K562 (cell line): ENCODE measurements at regions not wholly inside any gene's neighbourhood (a gene's known extent, or its start where the extent isn't known, plus 50 kb on each side); places are given as distances from the start of the nearest gene placed in this dataset.

Experiments
- ATAC-seq: fragments of 200-7000 bp; cut with Tn5 transposase; 3 replicates; pipeline ENCODE4 v1.9.1; 2020; ENCODE audit warnings: moderate library complexity
- BruUV-seq: library from RNA; stranded (reverse); fragments of 400-500 nt; replicated peaks from 2 replicates; lab custom pipeline; 2021; lab: Mats Ljungman, UMichigan
- CTCF ChIA-PET: fragments of 300-600 bp; formaldehyde crosslinking; extraction: SDS; loops from one replicate; lab custom pipeline; 2021; ENCODE audit warnings: low intra/inter-chr PET ratio; lab: Yijun Ruan, JAX
- POLR2A ChIA-PET: fragments of 300-600, 350-650 bp; sonication (Branson Sonifier 250); formaldehyde crosslinking; extraction: SDS; loops from one replicate; lab custom pipeline; 2021; ENCODE audit warnings: antibody characterized with exemption, inconsistent platforms; lab: Yijun Ruan, JAX
- DNase-seq, 4 experiments: peaks; one replicate each; pipeline versions ENCODE4 v3.0.0 to v3.0.0-alpha.2; 2011 to 2018; ENCODE audit warnings: low spot score in 3 of 4, mixed read lengths in 3 of 4; ENCODE audit errors: extremely low read depth in 1 of 4
- FAIRE-seq: peaks from 2 replicates; lab custom pipeline; 2011; peaks lifted over from hg19 to GRCh38; lab: Jason Lieb, UNC
- H2AFZ ChIP-seq: 2 replicates; pipeline ENCODE4 v1.6.0; 2011; ENCODE audit warnings: low read depth, low read length, control low read depth, inconsistent platforms
- H3K27ac ChIP-seq: fragments of 200-600 bp; 3 replicates; pipeline ENCODE4 v1.8.0; 2011; ENCODE audit warnings: low read depth, mild to moderate bottlenecking, control low read depth, inconsistent platforms, low read length, moderate library complexity, mixed read lengths; ENCODE audit errors: extremely low read depth
- H3K27me3 ChIP-seq, 2 experiments: fragments of 300-600 bp in 1 of 2; 2 replicates in 1 of 2; 3 replicates in 1 of 2; pipeline versions ENCODE4 v1.6.0 to v1.8.0; 2011; ENCODE audit warnings: inconsistent platforms in 2 of 2, low read length in 2 of 2, mild to moderate bottlenecking in 1 of 2, mixed read lengths in 1 of 2, moderate library complexity in 1 of 2; ENCODE audit not compliant: control insufficient read depth in 2 of 2, insufficient read depth in 2 of 2
- H3K36me3 ChIP-seq: fragments of 300-600 bp; 3 replicates; pipeline ENCODE4 v1.8.0; 2011; ENCODE audit warnings: mild to moderate bottlenecking, low read length, inconsistent platforms; ENCODE audit not compliant: control insufficient read depth, insufficient read depth
- H3K4me1 ChIP-seq, 2 experiments: fragments of 200-600 bp in 1 of 2; replicated peaks in 1 of 2; 2 replicates in 1 of 2; 3 replicates in 1 of 2; pipeline versions ENCODE4 v1.5.1 to v1.8.0; 2011; ENCODE audit warnings: inconsistent platforms in 2 of 2, low read length in 2 of 2, mild to moderate bottlenecking in 1 of 2, mixed read lengths in 1 of 2, moderate library complexity in 1 of 2; ENCODE audit not compliant: control insufficient read depth in 2 of 2, insufficient read depth in 2 of 2
- H3K4me2 ChIP-seq: 2 replicates; pipeline ENCODE4 v1.6.1; 2011; ENCODE audit warnings: low read length, control low read depth, inconsistent platforms, mixed read lengths; ENCODE audit not compliant: insufficient read depth
- H3K4me3 ChIP-seq: fragments of 200-600 bp; sonication (generic), shearing (Covaris generic); 2 replicates; pipeline ENCODE4 v1.5.1; 2016; ENCODE audit warnings: control low read depth, inconsistent platforms
- H3K79me2 ChIP-seq: fragments of 200-600 bp; 3 replicates; pipeline ENCODE4 v1.8.0; 2011; ENCODE audit warnings: low read length, inconsistent platforms; ENCODE audit not compliant: control insufficient read depth, insufficient read depth
- H3K9ac ChIP-seq, 2 experiments: 2 replicates each; pipeline versions ENCODE4 v1.6.0 to v1.6.1; 2011; ENCODE audit warnings: low read depth in 2 of 2, low read length in 2 of 2, control low read depth in 1 of 2, inconsistent platforms in 1 of 2, mild to moderate bottlenecking in 1 of 2, mixed read lengths in 1 of 2; ENCODE audit not compliant: insufficient read depth in 1 of 2
- H3K9me1 ChIP-seq: one replicate; pipeline ENCODE4 v1.6.0; 2011; ENCODE audit warnings: inconsistent platforms, mild to moderate bottlenecking, low read length, moderate library complexity; ENCODE audit not compliant: control insufficient read depth, insufficient read depth
- H3K9me3 ChIP-seq: replicated peaks from 2 replicates; pipeline ENCODE4 v1.5.1; 2011; ENCODE audit warnings: low read depth, low read length, inconsistent platforms; ENCODE audit not compliant: control insufficient read depth, insufficient read depth
- H4K20me1 ChIP-seq: replicated peaks from 2 replicates; pipeline ENCODE4 v1.6.1; 2011; ENCODE audit warnings: low read length, inconsistent platforms, mixed read lengths; ENCODE audit not compliant: control insufficient read depth, insufficient read depth
- SPI1 ChIP-seq: IDR thresholded peaks from 2 replicates; pipeline ENCODE4 v1.6.1; 2011; ENCODE audit warnings: low read depth, low read length, control low read depth, borderline replicate concordance
- WGBS: fragments of 100-300 bp; shearing (Covaris generic); methylation state at CpG from one replicate; pipeline ENCODE4 v1.1.6; 2016; ENCODE audit warnings: low coverage, mixed read lengths; ENCODE audit not compliant: insufficient coverage; ENCODE audit errors: missing lambda C conversion rate; 5-methylcytosine and 5-hydroxymethylcytosine counted together
- in situ Hi-C: fragments of 300-500 bp; cut with MboI; formaldehyde crosslinking; loops from 4 replicates; pipeline ENCODE4 v1.15.0; 2018; ENCODE audit warnings: inconsistent platforms, mixed read lengths
- intact Hi-C: fragments of 100-400 bp; cut with micrococcal nuclease; formaldehyde crosslinking; loops from 2 replicates; pipeline ENCODE4 v1.14.2; 2022
- TF ChIP-seq, protein P1 (sequence below), 2 experiments: IDR thresholded peaks in 1 of 2; conservative IDR thresholded peaks in 1 of 2; 2 replicates each; pipeline ENCODE4 v1.6.1; 2016; ENCODE audit warnings: low read depth in 2 of 2, mild to moderate bottlenecking in 1 of 2, missing compliant biosample characterization in 1 of 2, missing genetic modification characterization in 1 of 2, moderate library complexity in 1 of 2

- no peak for FAIRE-seq
- H3K4me1 ChIP-seq: no peaks in the 10 kb centered on the region
- no peak overlapping the region for H3K4me2 ChIP-seq
- no TSS peak for BruUV-seq
- H3K9me3 ChIP-seq: no peaks in the 10 kb centered on the region; the same call in 1 of the 2 replicates
- TF ChIP-seq SPI1: peak; percentile 86
- TF ChIP-seq, protein P1, sequence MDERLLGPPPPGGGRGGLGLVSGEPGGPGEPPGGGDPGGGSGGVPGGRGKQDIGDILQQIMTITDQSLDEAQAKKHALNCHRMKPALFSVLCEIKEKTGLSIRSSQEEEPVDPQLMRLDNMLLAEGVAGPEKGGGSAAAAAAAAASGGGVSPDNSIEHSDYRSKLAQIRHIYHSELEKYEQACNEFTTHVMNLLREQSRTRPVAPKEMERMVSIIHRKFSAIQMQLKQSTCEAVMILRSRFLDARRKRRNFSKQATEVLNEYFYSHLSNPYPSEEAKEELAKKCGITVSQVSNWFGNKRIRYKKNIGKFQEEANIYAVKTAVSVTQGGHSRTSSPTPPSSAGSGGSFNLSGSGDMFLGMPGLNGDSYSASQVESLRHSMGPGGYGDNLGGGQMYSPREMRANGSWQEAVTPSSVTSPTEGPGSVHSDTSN (CRISPR knock-in tag; IDR thresholded peaks at IDR 0.05; ENCODE audit: low read depth): no peak
- TF ChIP-seq, protein P1 (tag; conservative IDR thresholded peaks at IDR 0.05; ENCODE audit: low read depth): no peak
- in situ Hi-C loops (no loop called here), intact Hi-C loops (no loop called here)
- H4K20me1 ChIP-seq: no peaks in the 10 kb centered on the region
- DNase-seq: no peak
- H3K9me1 ChIP-seq: no peaks in the 10 kb centered on the region
- H2AFZ ChIP-seq: no peak overlapping the region
- H3K27ac ChIP-seq: no peak overlapping the region
- 0% methylated on average over 4 of the region's 4 CpGs for WGBS
- H3K27me3 ChIP-seq: no peaks in the 10 kb centered on the region; a peak in 1 of 5 replicates
- POLR2A ChIA-PET: no interaction called here
- no peak overlapping the region for H3K4me3 ChIP-seq
- H3K36me3 ChIP-seq: no peaks in the 10 kb centered on the region
- no peaks in the 10 kb centered on the region for H3K79me2 ChIP-seq
- H3K9ac ChIP-seq: no peak overlapping the region
- CTCF ChIA-PET: no interaction called here
- ATAC-seq: no peak
Observed at GRCh38 chr16:17526956-17527937, 56.5 kb upstream of the XYLT1 start.
